MM.1S (cell line): ENCODE measurements at regions not wholly inside any gene's neighbourhood (a gene's known extent, or its start where the extent isn't known, plus 50 kb on each side); places are given as distances from the start of the nearest gene placed in this dataset.

Source experiments
- DNase-seq: peaks from one replicate; pipeline ENCODE4 v3.0.0-alpha.2; 2015
- H2AFZ ChIP-seq: fragments of 300-600 bp; sonication (generic); 2 replicates; pipeline ENCODE4 v1.6.0; 2016; ENCODE audit warnings: antibody characterized with exemption, low read length
- H3F3A ChIP-seq: fragments of 300-600 bp; sonication (generic); 2 replicates; pipeline ENCODE4 v1.6.1; 2016; ENCODE audit warnings: mild to moderate bottlenecking, antibody characterized with exemption, low read length, moderate library complexity, mixed read lengths; ENCODE audit not compliant: insufficient read depth
- H3K27ac ChIP-seq: fragments of 300-600 bp; sonication (generic); 2 replicates; pipeline ENCODE4 v1.5.1; 2016; ENCODE audit warnings: mild to moderate bottlenecking, low read length
- H3K27me3 ChIP-seq: fragments of 300-600 bp; sonication (generic); replicated peaks from 2 replicates; pipeline ENCODE4 v1.6.0; 2016; ENCODE audit warnings: low read length; ENCODE audit not compliant: insufficient read depth
- H3K36me3 ChIP-seq: fragments of 300-600 bp; sonication (generic); replicated peaks from 2 replicates; pipeline ENCODE4 v1.6.1; 2016; ENCODE audit warnings: mild to moderate bottlenecking, low read length, mixed read lengths; ENCODE audit not compliant: insufficient read depth
- H3K4me1 ChIP-seq: fragments of 300-600 bp; sonication (generic); 2 replicates; pipeline ENCODE4 v1.6.1; 2016; ENCODE audit warnings: low read length, mixed read lengths
- H3K4me2 ChIP-seq: fragments of 300-600 bp; sonication (generic); 2 replicates; pipeline ENCODE4 v1.6.0; 2016; ENCODE audit warnings: low read depth, low read length
- H3K4me3 ChIP-seq: fragments of 300-600 bp; sonication (generic); 2 replicates; pipeline ENCODE4 v1.5.1; 2016; ENCODE audit warnings: low read length, mixed read lengths
- H3K79me2 ChIP-seq: fragments of 300-600 bp; sonication (generic); 2 replicates; pipeline ENCODE4 v1.6.1; 2016; ENCODE audit warnings: mixed run types, low read length, mixed read lengths
- H3K9ac ChIP-seq: fragments of 300-600 bp; sonication (generic); 2 replicates; pipeline ENCODE4 v1.6.1; 2016; ENCODE audit warnings: low read length, mixed read lengths
- H3K9me2 ChIP-seq: fragments of 300-600 bp; sonication (generic); replicated peaks from 2 replicates; pipeline ENCODE4 v1.6.1; 2016; ENCODE audit warnings: mild to moderate bottlenecking, low read length, mixed read lengths; ENCODE audit not compliant: insufficient read depth
- H3K9me3 ChIP-seq: fragments of 300-600 bp; sonication (generic); replicated peaks from 2 replicates; pipeline ENCODE4 v1.6.1; 2016; ENCODE audit warnings: mild to moderate bottlenecking, low read length, mixed read lengths; ENCODE audit not compliant: insufficient read depth
- H4K20me1 ChIP-seq: fragments of 300-600 bp; sonication (generic); 2 replicates; pipeline ENCODE4 v1.6.1; 2016; ENCODE audit warnings: mild to moderate bottlenecking, low read length, moderate library complexity, mixed read lengths; ENCODE audit not compliant: insufficient read depth
- CTCF ChIP-seq: fragments of 300-600 bp; sonication (generic); IDR thresholded peaks from 2 replicates; pipeline ENCODE4 v1.5.1; 2016; ENCODE audit warnings: antibody characterized with exemption, low read length, mixed read lengths
- EZH2 ChIP-seq: fragments of 300-600 bp; sonication (generic); optimal IDR thresholded peaks from 2 replicates; pipeline ENCODE3; 2017; ENCODE audit warnings: low read depth, mild to moderate bottlenecking, antibody characterized with exemption, low read length, mixed read lengths
- EZH2phosphoT487 ChIP-seq: fragments of 300-600 bp; sonication (generic); IDR thresholded peaks from 2 replicates; pipeline ENCODE4 v1.6.1; 2018; ENCODE audit warnings: antibody characterized with exemption, low read length

- Histone ChIP-seq H2AFZ (no peak overlapping the region), H4K20me1 (no peaks in the 10 kb centered on the region), H3K36me3 (no peaks in the 10 kb centered on the region), H3K79me2 (no peaks in the 10 kb centered on the region), H3K9me2 (no peaks in the 10 kb centered on the region), H3K4me2 (no peak overlapping the region), H3K4me3 (no peak overlapping the region), H3K27me3 (no peaks in the 10 kb centered on the region), H3F3A (peaks cover 29% of the 10 kb centered on the region), H3K9me3 (no peaks in the 10 kb centered on the region), H3K27ac (no peak overlapping the region), H3K9ac (no peak overlapping the region), H3K4me1 (peaks cover 39% of the 10 kb centered on the region)
- TF ChIP-seq CTCF, result no peak
- no peak for TF ChIP-seq EZH2
- no peak for TF ChIP-seq EZH2phosphoT487
- no peak for DNase-seq
Measured at GRCh38 chr5:109924237-109925107, 234.7 kb downstream of the MAN2A1 start.

GRCh38 chr5:109927639-109928038, 237.9 kb downstream of the MAN2A1 start:
- TF ChIP-seq EZH2phosphoT487, result no peak
- TF ChIP-seq CTCF, result no peak
- no peak for TF ChIP-seq EZH2
- Histone ChIP-seq H3K27ac (no peak overlapping the region), H2AFZ (no peak overlapping the region), H3K9me2 (no peaks in the 10 kb centered on the region), H3K4me1 (peaks cover 39% of the 10 kb centered on the region), H3K27me3 (no peaks in the 10 kb centered on the region), H3K9ac (no peak overlapping the region), H3K79me2 (no peaks in the 10 kb centered on the region), H3K4me3 (no peak overlapping the region), H3K36me3 (no peaks in the 10 kb centered on the region), H3F3A (peaks cover 17% of the 10 kb centered on the region), H4K20me1 (no peaks in the 10 kb centered on the region), H3K9me3 (no peaks in the 10 kb centered on the region), H3K4me2 (no peak overlapping the region)
- no peak for DNase-seq

GRCh38 chr5:109928046-109928445, 238.3 kb downstream of the MAN2A1 start:
- H3K9me2 ChIP-seq, result no peaks in the 10 kb centered on the region
- H2AFZ ChIP-seq, result no peak overlapping the region
- no peak overlapping the region for H3K9ac ChIP-seq
- H3K4me2 ChIP-seq, result no peak overlapping the region
- H3K27me3 ChIP-seq, result no peaks in the 10 kb centered on the region
- no peaks in the 10 kb centered on the region for H4K20me1 ChIP-seq
- no peaks in the 10 kb centered on the region for H3K79me2 ChIP-seq
- DNase-seq, result no peak
- no peak overlapping the region for H3K4me3 ChIP-seq
- H3K9me3 ChIP-seq, result no peaks in the 10 kb centered on the region
- H3K27ac ChIP-seq, result no peak overlapping the region
- peaks cover 38% of the 10 kb centered on the region for H3K4me1 ChIP-seq
- H3K36me3 ChIP-seq, result no peaks in the 10 kb centered on the region
- peaks cover 13% of the 10 kb centered on the region for H3F3A ChIP-seq
- TF ChIP-seq CTCF (no peak), EZH2phosphoT487 (no peak), EZH2 (no peak)
